Psoas muscle (tissue), 7 donors: ENCODE measurements at regions not wholly inside any gene's neighbourhood (a gene's known extent, or its start where the extent isn't known, plus 50 kb on each side); places are given as distances from the start of the nearest gene placed in this dataset.
A peak's percentile ranks its signal among the peaks of the same experiment; 100 is the strongest.
"Not testable (repeated sequence)": the region's sequence is repeated elsewhere in the genome, so short reads cannot be mapped to it uniquely, and the experiment has no call there.

Experiments used
- ATAC-seq, 4 donors: fragments of 200-7000 bp; cut with Tn5 transposase; one replicate each; pipeline ENCODE4 v1.9.1; 2020; ENCODE audit warnings: moderate library complexity in 3 of 4, mild to moderate bottlenecking in 2 of 4
- DNase-seq, 2 donors: peaks; one replicate each; pipeline ENCODE4 v3.0.0-alpha.2; 2020
- H3K27ac ChIP-seq: fragments of 200-600 bp; one replicate; pipeline ENCODE4 v1.8.0; 2022
- H3K27me3 ChIP-seq, 3 donors: fragments of 200-600 bp in 1 of 3; one replicate each; pipeline versions ENCODE4 v1.6.1 to v1.8.0; 2013 to 2022; ENCODE audit warnings: low read length in 2 of 3, mild to moderate bottlenecking in 2 of 3, moderate library complexity in 1 of 3; ENCODE audit not compliant: insufficient read depth in 3 of 3
- H3K36me3 ChIP-seq, 2 donors: fragments of 200-600 bp in 1 of 2; one replicate each; pipeline versions ENCODE4 v1.6.1 to v1.8.0; 2013 to 2022; ENCODE audit warnings: low read depth in 1 of 2, mild to moderate bottlenecking in 1 of 2, moderate library complexity in 1 of 2; ENCODE audit not compliant: insufficient read depth in 1 of 2
- H3K4me1 ChIP-seq: fragments of 200-600 bp; one replicate; pipeline ENCODE4 v1.8.0; 2022
- H3K4me3 ChIP-seq: fragments of 200-600 bp; one replicate; pipeline ENCODE4 v1.8.0; 2022; ENCODE audit warnings: mild to moderate bottlenecking
- H3K9me3 ChIP-seq: fragments of 200-600 bp; one replicate; pipeline ENCODE4 v1.8.0; 2022
- CTCF ChIP-seq: fragments of 200-600 bp; IDR thresholded peaks from one replicate; pipeline ENCODE4 v1.8.0; 2022; ENCODE audit warnings: antibody characterized with exemption
- WGBS, 3 donors: extraction: QIAGEN DNeasy Blood & Tissue Kit; methylation state at CpG; one replicate each; pipeline versions ENCODE4 v1.1.6 to v1.1.7; 2013; 5-methylcytosine and 5-hydroxymethylcytosine counted together
- intact Hi-C, 2 donors: fragments of 100-400 bp; cut with DNase I; formaldehyde crosslinking; loops; one replicate each; pipeline versions ENCODE4 v1.11.0 to v1.14.2; 2022
- donor health status: healthy with polysubstance abuse.
- donor health status: DM: no; HTN: no; CAD: no; lungs with moderate emphysema.
- donor health status: Bipolar disorder and iron deficiency.
- donor health status: healthy.
- donor health status: DM: yes; HTN: yes; CAD: no.
- donor health status: DM: no; HTN: no; CAD: no.
- donor health status: DM: yes; HTN: yes; CAD: no.

GRCh38 chr2:242098445-242099128 lies 229.1 kb downstream of the RTP5 start:
- Histone ChIP-seq H3K4me3 (no peak overlapping the region), H3K36me3 (peaks cover 0 to 10% of the 10 kb centered on the region in 2 donors), H3K4me1 (no peaks in the 10 kb centered on the region), H3K9me3 (no peaks in the 10 kb centered on the region), H3K27ac (no peak overlapping the region), H3K27me3 (no peaks in the 10 kb centered on the region)
- WGBS, 3 donors, result 81 to 84% (median 83%) methylated on average over 7 of the region's 7 CpGs
- DNase-seq (no peak), ATAC-seq (no peak)
- TF ChIP-seq CTCF, result no peak
- intact Hi-C loops, result no loop called here

GRCh38 chr2:242103093-242103492 lies 233.6 kb downstream of the RTP5 start:
- H3K4me3 ChIP-seq, H3K27me3 ChIP-seq, H3K36me3 ChIP-seq, intact Hi-C loops, H3K27ac ChIP-seq, H3K4me1 ChIP-seq, ATAC-seq, H3K9me3 ChIP-seq, DNase-seq: not testable (repeated sequence)
- 72 to 78% (median 74%) methylated on average over 2 of the region's 2 CpGs for WGBS, 3 donors

GRCh38 chr2:242104202-242104956 lies 234.8 kb downstream of the RTP5 start:
- not testable (repeated sequence) for H3K27ac ChIP-seq
- peak in 1 of 4 donors; percentile 16 for ATAC-seq
- 82 to 87% (median 85%) methylated on average over 7 of the region's 7 CpGs for WGBS, 3 donors

GRCh38 chr2:242107065-242107464 lies 237.5 kb downstream of the RTP5 start:
- intact Hi-C loops, H3K4me1 ChIP-seq, DNase-seq, H3K27ac ChIP-seq, H3K9me3 ChIP-seq, H3K4me3 ChIP-seq, ATAC-seq, H3K36me3 ChIP-seq, H3K27me3 ChIP-seq: not testable (repeated sequence)
- 79 to 87% (median 82%) methylated on average over 5 of the region's 5 CpGs for WGBS, 3 donors

More at GRCh38 chr2:242104202-242104956, 234.8 kb downstream of the RTP5 start:
- H3K9me3 ChIP-seq, H3K4me3 ChIP-seq, H3K36me3 ChIP-seq, H3K4me1 ChIP-seq, DNase-seq, H3K27me3 ChIP-seq, intact Hi-C loops: not testable (repeated sequence)

- H3K27ac ChIP-seq, H3K4me3 ChIP-seq, H3K9me3 ChIP-seq, H3K36me3 ChIP-seq, H3K4me1 ChIP-seq, ATAC-seq, DNase-seq, H3K27me3 ChIP-seq, intact Hi-C loops: not testable (repeated sequence)
- WGBS, 3 donors, result 93 to 100% (median 98%) methylated on average over 1 to 2 of the region's 2 CpGs
Observed at GRCh38 chr2:242108797-242109500, 239.4 kb downstream of the RTP5 start.

- H3K4me3 ChIP-seq, intact Hi-C loops, H3K9me3 ChIP-seq, ATAC-seq, DNase-seq, H3K27ac ChIP-seq, H3K36me3 ChIP-seq, H3K27me3 ChIP-seq, H3K4me1 ChIP-seq: not testable (repeated sequence)
- WGBS, 3 donors, result 77 to 87% (median 82%) methylated on average over 8 of the region's 10 CpGs
Observed at GRCh38 chr2:242109819-242110218, 240.3 kb downstream of the RTP5 start.

GRCh38 chr2:242111954-242112353 lies 242.4 kb downstream of the RTP5 start:
- H3K27ac ChIP-seq, H3K4me1 ChIP-seq, intact Hi-C loops, ATAC-seq, H3K36me3 ChIP-seq, H3K4me3 ChIP-seq, DNase-seq, H3K9me3 ChIP-seq, H3K27me3 ChIP-seq: not testable (repeated sequence)
- 85 to 94% (median 90%) methylated on average over 2 to 4 of the region's 4 CpGs for WGBS, 3 donors

GRCh38 chr2:242113492-242113891 lies 244.0 kb downstream of the RTP5 start:
- DNase-seq, H3K4me3 ChIP-seq, H3K4me1 ChIP-seq, H3K27ac ChIP-seq, intact Hi-C loops, H3K27me3 ChIP-seq, H3K9me3 ChIP-seq, H3K36me3 ChIP-seq: not testable (repeated sequence)
- WGBS, 3 donors, result 26 to 50% (median 49%) methylated on average over 2 to 3 of the region's 3 CpGs
- ATAC-seq, result peak in 1 of 4 donors; percentile 57

- H3K27me3 ChIP-seq, DNase-seq, intact Hi-C loops, H3K4me1 ChIP-seq, H3K27ac ChIP-seq, H3K9me3 ChIP-seq, H3K4me3 ChIP-seq, H3K36me3 ChIP-seq, ATAC-seq: not testable (repeated sequence)
- 82 to 94% (median 83%) methylated on average over 1 of the region's 2 CpGs for WGBS, 3 donors
Observed at GRCh38 chr2:242116676-242117075, 247.1 kb downstream of the RTP5 start.

GRCh38 chr2:242117305-242117704 lies 247.8 kb downstream of the RTP5 start:
- DNase-seq, ATAC-seq: not testable (repeated sequence)

More at GRCh38 chr2:242117305-242117704, 247.8 kb downstream of the RTP5 start:
- intact Hi-C loops, H3K4me3 ChIP-seq, H3K27me3 ChIP-seq, H3K36me3 ChIP-seq, H3K27ac ChIP-seq, H3K4me1 ChIP-seq, H3K9me3 ChIP-seq: not testable (repeated sequence)
- WGBS, 3 donors, result no CpG with 5 or more reads among the region's 3 CpGs
